NCI-H345 treated with DMSO at 0.1 percent for 48 hours (cell line): ENCODE measurements at regions not wholly inside any gene's neighbourhood (a gene's known extent, or its start where the extent isn't known, plus 50 kb on each side); places are given as distances from the start of the nearest gene placed in this dataset.
"Not testable (repeated sequence)": the region's sequence is repeated elsewhere in the genome, so short reads cannot be mapped to it uniquely, and the experiment has no call there.

ENCODE experiments used
- DNase-seq: peaks from one replicate; lab custom pipeline; 2025; ENCODE audit not compliant: unreplicated experiment; lab: John Stamatoyannopoulos, UW

DNA sequence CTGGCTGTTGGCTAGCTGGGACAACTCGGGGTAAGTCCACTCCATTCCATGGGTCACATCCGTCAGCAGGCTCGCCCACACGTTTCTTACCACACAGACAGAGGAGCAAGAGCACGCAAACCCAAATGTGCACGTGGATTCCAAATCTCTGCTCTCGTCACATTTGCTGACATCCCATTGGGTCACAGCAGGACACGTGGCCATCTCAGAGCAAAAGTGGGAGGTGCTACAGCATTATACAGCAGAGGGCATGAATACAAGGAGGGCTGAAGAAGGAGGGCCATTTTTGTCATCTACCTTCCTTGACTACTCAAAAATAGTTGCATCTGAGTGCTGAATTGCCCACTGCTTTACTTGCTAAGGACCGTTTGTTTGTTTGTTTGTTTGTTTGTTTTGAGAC is 84.7 kb downstream of the RBBP6 start:
- no peak for DNase-seq

DNA sequence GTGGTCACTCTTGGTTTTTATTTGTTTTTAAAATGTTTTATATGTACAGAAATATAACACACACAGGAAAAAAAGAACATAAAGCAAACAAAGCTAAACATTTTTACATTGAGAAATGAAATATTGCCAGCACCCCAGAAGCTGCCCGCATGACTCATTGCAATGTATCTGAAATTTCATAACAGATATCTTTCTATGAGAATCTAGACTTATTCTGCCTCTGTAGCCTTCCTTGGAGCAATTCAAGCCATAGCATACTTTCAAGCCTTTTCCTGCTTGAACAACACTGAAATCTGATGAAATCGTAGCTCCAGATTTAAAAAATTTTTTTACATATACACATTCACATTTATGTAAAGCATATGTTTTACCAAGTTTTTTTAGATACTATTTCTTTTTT is 86.9 kb downstream of the RBBP6 start:
- DNase-seq = no peak

DNA sequence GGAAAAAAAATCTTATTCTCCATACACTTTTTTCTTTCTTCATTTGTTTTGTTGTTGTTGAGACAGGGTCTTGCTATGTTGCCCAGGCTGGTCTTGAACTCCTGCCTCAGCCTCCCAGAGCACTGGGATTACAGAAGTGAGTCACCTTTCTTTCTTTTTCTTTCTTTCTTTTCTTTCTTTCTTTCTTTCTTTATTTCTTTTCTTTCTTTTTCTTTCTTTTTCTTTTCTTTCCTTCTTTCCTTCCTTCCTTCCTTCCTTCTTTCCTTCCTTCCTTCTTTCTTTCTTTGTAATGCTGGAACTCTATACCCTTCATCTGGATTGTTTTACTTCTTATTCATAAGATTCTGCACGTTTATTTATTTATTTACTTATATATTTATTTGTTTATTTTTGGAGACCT is 94.5 kb upstream of the TNRC6A start:
- DNase-seq = no peak

DNA sequence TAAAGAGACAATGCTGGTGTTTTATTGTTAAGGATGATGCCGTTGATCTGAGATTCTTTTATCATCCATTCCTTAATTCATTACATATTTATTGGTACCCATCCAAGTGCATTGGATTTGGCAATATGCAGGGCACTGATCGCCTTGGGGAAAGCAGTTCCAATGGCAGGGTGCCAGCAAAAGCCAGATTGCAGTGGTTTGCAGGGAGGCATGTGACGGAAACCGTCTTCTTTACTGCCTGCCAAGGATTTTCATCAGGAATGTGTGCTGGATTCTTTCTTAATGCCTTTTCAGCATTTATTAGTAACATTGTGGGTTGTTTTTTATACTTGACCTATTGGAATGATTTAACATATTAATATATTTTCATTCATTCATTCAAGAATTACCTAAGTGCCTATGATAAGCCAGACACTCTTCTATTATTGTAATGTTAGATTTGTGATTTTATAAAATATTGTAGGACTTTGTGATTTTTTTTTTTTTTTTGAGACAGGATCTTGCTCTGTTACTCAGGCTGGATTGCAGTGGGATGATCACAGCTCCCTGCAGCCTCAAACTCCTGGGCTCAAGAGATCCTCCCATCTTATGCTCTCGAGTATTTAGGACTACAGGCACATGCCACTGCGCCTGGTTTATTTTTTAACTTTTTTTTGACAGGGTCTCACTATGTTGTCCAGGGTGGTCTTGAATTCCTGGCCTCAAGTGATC is 93.4 kb upstream of the TNRC6A start:
- DNase-seq = peak; percentile 14

DNA sequence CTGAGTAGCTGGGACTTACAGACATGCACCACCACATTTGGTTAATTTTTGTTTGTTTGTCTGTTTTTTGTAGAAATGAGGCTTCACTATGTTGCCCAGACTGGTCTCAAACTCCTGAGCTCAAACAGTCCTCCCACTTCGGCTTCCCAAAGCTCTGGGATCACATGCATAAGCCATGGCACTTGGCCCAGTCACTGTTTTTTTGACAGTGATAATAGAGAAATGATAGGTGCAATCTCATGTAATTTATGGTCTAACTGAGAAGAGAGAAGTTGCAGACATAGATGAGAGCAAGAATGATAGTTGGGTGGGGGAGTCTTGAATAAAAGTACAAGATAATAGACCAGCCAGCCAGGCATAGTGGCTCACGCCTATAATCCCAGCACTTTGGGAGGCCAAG is 89.7 kb upstream of the TNRC6A start:
- DNase-seq = no peak

DNA sequence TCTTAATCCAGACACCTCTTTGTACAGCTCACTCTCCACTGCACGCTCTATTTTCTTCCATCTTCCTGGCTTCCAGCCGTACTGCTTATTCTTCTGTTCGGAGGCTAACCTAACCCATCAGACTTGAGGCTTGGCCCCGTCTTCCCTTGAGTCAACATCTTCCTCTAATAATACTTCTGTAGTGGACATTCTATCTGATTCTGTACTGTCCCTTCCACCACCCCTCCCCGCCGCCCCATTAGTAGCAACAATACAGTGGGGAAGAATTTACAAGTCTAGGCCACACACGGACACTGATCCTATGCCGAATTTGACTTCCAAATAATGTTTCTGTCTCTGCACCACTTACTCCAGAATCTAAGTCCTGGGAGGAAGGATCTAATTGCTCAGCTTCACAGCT is 86.0 kb upstream of the TNRC6A start:
- no peak for DNase-seq

DNA sequence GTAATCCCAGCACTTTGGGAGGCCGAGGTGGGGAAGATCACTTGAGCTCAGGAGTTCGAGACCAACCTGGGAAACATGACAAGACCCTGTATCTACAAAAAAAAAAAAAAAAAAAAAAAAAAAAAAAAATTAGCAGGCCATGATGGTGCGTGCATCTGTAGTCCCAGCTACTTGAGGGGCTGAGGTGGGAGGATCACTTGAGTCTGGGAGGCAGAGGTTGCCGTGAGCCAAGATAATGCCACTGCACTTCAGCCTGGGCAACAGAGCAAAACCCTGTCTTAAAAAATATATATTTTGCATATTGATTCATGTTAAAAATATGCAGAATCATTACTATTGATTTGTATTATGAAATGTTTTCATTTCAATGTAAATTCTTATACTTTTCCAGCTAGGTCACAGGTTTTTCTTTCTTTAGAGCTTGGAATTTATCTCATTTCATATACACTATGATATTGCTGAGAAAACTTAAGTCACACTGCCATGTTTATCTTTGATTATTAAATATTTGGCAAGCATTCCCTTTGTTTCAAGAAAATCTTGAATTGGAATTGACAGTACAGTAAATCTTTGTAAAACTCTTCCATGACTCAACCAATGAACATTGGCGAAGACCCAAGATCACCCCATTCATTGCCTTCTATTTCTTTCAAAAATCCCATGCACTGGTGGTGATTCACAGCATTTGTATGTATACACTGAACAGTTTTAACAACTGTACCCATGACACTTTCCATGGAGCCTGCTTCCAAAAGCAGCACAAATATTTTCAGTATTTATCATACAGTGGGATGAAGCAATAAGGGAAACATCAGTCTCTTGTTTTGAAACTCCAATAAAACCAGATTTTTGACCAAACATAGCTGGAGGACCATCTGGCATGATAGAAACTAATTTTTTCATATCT is 83.5 kb upstream of the TNRC6A start:
- no peak for DNase-seq

DNA sequence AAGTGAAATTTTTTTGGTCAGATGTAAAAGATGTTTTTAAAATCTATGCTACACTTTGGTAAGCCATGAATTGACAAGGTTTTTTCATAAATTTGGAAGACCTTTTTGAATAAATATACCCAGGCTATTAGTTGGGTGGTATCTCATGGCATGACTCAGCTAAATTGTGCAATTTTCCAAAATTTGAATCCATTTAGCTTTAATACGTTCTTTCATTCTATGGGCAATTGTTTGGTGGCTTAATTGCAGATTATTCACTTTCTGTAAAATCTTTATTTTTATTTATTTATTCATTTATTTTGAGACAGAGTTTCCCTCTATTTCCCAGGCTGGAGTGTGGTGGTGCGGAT is 82.8 kb upstream of the TNRC6A start:
- no peak for DNase-seq

DNA sequence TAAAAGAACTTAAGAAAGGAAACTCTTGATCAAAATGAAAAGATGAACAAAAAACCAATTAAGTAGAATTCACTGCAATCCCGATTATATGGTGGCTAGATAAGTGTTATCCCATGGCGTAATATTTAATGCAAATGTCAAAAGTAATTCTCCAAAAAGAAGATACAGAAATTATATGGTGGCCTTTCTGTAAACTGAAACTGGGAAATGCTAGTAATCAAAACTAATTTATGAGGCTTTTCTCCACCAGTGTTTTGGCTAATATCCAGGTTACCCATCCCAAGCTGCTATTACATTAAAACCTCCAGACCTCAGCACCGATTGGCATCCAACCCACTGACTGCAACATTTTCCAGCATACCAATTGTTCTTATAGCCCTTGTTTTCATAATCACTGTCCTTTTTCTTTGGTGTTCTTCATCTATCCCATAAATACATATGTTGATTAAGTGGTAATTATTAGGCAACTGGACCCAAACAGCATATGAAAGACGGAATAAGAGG is 77.2 kb upstream of the TNRC6A start:
- DNase-seq = no peak

DNA sequence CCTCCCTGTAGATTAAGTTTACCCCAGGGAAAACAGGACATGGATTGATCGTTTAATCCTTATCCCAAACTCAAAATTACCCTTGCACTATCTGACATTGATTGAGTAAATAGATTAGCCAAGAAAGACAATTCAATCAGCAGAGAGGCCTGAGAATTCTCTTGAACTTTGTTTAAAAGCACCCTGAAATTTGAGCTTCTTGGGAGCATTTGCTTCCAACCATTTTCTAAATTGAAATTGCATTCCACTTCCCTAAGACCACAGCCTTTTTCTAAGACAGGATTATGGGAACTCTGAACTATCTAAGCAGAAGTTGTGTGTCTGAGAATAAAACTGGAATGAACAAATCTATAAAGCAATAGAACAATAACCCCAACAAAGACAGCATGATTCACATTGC is 76.6 kb upstream of the TNRC6A start:
- no peak for DNase-seq

DNA sequence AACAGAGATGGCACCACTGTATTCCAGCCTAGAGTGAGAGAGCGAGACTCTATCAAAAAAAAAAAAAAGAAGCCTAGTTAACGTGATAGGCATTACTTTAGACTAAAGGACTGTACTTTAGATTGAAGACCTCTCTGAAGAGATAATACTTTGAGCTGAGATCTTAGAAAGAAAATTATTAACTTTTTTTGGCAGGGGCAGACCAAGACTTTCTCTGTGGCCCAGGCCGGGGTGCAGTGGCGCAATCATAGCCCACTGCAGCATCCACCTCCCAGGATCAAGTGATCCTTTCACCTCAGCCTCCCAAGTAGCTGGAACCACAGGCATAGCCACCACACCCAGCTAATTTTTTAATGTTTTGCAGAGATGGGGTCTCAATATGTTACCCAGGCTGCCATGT is 75.7 kb upstream of the TNRC6A start:
- DNase-seq = no peak

DNA sequence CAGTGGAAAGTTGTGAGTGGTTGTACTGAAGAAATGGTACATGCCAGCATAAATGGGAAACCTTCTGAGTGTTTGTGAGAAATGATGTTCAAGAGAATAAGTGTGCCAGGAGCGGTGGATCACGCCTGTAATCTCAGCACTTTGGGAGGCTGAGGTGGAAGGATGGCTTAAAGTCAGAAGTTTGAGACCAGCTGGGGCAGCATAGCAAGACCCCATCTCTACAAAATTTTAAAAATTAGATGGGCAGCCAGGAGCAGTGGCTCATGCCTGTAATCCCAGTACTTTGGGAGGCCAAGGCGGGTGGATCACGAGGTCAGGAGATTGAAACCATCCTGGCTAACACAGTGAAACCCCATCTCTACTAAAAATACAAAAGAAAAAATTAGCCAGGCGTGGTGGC is 63.5 kb upstream of the TNRC6A start:
- not testable (repeated sequence) for DNase-seq

DNA sequence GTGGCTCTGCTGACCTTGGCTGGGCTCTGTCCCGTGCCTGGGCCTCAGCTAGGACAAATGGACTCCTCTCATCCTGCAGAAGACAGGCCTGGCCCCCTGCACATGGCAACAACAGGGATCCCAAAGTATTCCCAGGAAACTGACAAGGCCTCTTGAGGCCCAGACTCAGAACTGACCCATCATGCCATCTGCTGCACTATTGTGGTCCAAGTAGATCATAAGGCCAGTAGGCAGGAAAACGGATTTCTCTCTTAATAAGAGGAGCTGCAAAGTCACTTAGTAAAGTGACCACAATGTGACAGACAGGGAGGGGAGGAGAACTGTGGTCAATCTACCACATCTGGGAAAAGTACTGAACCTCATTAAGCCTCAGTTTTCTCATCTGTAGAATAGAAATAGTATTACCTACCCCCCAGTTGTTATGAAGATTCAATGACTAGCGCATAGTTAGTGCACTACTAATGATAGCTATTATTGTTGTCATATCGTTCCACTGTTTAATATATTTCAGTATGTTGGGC is 62.1 kb upstream of the TNRC6A start:
- DNase-seq = no peak

DNA sequence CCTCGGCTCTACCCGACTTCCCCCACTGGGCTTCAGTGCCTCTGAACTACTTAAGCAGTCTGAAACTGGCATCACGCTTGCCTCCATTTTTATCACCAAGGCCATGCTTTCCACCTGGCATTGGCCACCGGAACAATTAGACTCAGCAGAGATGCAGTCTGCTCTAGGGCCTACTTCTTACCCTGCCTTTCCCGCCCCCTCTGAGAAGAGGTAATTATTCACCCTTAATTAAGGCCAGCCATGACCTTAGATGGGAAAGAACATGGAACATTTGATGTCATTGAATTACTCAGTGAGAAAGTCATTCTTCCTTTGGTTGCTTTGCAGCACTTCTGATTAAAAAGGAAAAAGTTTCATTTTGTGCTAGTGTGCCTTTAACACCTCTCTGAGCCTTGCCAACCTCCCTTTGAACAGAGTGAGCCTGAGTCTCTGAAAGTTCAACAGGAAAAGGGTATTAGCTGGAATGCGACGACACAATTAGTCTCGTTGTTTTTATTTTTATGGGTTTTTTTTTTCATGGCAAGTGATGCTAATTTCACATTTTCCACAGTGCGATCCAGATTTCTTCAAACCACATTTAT is 60.9 kb upstream of the TNRC6A start:
- no peak for DNase-seq

DNA sequence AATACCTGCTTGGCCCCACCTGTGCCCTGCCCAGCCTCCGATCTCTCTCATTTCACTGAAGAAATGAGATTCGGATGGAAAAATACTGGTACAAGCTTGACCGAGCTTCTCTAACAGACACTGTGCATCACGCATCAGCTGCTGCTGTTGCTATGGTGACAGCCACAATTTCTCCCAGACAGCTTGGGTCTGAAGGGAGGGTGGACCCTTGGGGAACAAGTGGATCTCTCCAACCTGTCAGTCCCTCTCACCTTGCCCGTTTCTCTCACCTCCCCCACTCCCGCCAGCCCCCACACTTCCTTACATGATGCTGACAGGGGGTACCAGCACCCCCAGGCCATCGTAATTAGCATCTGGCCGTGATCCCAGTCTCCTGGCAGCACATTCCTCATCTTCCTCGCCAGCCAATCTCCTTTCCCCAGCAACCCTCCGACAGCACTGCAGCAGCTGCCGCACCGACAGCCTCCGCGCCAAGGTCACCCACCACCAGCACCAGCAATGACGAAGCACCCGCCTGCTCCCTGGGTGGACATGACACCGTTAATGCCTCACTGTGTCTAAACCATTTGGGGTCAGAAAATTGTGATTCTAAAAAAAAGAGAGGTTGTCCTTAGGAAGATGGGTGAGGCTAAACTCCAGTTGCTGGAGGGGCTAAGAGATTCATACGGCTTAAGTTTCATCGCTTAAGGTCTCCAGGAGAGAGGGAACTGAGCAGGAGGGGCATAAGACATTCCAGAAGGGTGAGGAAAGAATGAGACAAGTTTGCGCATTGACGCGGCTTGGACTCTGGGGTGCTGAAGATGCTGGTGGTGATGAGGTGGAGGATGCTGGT is 58.6 kb upstream of the TNRC6A start:
- DNase-seq = peak; percentile 62

DNA sequence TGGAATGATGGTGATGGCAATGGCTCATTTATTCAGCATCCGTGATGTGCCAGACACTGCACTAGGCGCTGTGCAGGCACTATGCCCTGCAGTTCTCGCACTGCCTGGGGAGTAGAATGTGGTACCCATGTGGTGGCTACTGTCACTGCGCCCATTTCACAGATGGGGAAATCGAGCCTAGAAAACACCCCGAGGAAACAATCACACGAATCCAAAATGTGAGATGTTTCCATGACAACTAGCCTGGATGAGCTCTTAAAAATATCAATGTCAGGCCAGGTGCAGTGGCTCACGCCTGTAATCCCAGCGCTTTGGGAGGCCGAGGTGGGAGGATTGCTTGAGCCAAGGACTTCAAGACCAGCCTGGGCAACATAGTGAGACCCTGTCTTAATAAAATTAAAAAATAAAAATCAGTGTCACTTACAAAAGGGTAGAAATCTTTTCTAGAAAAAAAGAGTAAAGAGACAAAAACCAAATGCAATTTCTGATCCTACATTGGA is 57.9 kb upstream of the TNRC6A start:
- DNase-seq = no peak

DNA sequence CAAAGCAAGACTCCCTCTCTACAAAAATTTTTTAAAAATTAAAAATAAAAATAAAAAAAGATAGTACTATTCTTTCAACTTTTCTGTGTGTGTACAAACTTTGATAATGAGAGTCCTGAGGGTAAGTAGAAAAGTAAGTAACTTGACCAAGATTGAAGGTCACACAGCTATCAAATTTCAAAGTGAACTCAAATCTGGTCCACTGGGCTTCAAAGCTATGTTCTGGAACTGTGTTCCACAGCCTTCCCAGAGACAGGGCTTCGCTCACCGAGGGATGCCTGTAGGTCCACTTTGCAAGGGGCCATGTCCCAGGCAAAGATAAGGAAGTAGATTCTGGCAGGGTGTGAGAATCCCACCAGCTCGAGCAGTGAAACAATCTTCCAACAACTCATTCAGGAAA is 56.3 kb upstream of the TNRC6A start:
- DNase-seq = no peak

DNA sequence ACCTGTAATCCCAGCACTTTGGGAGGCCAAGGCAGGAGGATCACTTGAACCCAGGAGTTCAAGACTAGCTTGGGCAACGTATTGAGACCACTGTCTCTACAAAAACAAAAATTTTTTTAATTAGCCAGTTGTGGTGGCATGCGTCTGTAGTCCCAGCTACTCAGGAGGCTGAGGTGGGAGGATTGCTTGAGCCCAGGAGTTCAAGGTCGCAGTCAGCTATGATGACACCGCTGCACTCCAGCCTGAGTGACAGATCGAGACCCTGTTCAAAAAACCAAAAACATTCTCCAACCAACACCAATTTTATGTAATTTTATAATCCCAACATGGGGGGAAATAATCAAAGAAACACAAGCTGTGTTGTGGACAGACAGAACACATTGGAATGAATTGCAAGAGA is 54.6 kb upstream of the TNRC6A start:
- DNase-seq = no peak

DNA sequence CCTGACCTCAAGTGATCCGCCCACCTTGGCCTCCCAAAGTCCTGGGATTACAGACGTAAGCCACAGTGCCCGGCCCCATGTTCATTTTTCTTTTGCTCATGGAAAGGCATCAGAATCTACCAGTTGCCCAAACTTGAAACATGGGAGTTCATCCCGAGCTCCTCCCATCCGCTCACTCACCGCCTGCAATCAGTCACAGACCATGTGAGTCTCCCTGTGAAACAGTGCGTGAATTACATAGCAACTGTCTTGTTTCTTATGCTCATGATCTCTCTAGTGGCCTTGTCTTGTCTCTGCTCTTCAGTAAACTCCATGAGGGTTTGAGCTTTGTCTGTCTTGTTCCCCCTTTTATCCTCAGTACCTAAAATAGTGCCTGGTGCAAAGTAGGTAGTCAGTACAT is 52.1 kb upstream of the TNRC6A start:
- DNase-seq = no peak
